Epithelial cell of esophagus (primary cell): ENCODE measurements at regions not wholly inside any gene's neighbourhood (a gene's known extent, or its start where the extent isn't known, plus 50 kb on each side); places are given as distances from the start of the nearest gene placed in this dataset.

ENCODE experiments used
- DNase-seq: peaks from one replicate; pipeline ENCODE4 v3.0.0; 2010; ENCODE audit warnings: low read depth
- H3K4me3 ChIP-seq: 2 replicates; pipeline ENCODE4 v1.5.1; 2011; ENCODE audit warnings: mild to moderate bottlenecking, low read length, control low read depth
- CTCF ChIP-seq: IDR thresholded peaks from 2 replicates; pipeline ENCODE4 v1.5.1; 2011; ENCODE audit warnings: low read depth, mild to moderate bottlenecking, low read length, control low read depth, inconsistent platforms; ENCODE audit not compliant: insufficient read depth; ENCODE audit errors: missing control alignments

DNA sequence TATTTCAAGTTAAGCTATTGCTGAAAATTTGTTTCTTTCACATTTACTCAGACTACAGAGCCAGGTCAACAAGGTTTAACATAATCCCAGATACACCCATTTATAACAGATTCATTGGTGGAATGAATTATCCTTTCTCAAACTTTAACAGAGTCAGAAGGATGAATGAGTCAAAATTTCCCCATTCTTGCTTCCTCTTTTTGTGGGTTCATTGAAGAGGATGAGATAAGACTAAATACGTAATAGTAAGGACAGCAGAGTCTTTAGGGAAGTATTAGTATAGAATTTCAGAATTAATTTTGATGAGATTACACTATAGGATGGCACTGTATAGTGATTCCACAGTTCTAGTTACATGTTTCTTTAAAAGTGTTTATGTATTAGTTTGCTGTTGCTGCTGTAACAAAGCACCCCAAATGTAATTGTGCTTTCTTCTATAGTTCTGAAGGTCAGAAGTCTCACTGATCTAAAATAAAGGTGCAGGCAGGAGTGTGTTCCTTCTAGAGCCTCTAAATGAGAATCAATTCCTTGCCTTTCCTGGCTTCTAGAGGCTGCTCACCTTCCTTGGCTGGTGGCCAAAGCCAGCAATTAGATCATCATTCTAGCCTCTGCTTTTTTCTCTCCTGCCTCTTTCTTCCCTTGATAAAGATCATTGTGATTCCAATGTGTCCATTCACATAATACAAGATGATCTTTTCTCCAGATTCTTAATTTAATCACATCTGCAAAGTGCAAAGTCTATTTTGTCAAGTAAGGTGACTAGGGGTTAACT, 309.3 kb upstream of the PIK3C3 start:
- peak; percentile 73 for DNase-seq
- TF ChIP-seq CTCF, result no peak
- no peak overlapping the region for H3K4me3 ChIP-seq

DNA sequence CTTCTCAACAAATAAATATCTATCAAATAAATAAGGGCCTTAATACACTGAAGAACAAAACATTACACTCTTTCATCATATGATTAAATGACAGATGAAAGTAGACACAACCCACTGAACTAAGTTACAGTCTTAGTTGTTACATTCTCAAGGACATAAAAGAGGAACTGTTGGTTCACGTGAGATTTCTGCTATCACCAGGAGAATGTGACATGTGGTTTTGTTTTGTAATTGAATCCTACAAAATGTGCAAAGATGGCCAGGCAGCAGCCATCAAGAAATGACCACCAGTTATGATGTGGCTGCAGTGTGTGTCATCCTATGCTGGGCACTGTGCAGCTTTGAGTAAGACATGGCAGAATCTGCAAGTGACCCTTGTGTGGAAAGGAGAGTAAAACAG, 310.6 kb upstream of the PIK3C3 start:
- no peak for DNase-seq
- TF ChIP-seq CTCF, result no peak
- H3K4me3 ChIP-seq, result no peak overlapping the region

DNA sequence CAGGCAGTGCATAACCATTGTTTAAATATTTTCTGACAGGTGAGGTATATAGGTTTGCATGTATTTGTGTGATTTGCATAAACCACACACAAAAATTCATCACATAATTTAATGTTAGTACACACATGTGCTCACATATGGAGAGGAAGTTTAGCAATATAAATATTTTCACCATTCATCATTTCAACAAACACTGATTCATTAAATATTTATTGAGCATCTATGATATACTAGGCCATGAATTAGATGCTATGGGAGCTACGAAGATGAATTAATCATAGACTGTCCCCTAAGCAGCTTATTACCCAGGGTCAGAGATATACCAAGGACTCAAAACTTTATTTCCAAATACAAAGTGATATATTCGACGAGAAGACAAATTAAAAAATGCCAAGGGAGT, 311.6 kb upstream of the PIK3C3 start:
- no peak for TF ChIP-seq CTCF
- no peak overlapping the region for H3K4me3 ChIP-seq
- DNase-seq, result peak; percentile 22

GRCh38 chr18:41642756-41643155, 312.3 kb upstream of the PIK3C3 start:
- TF ChIP-seq CTCF, result no peak
- no peak overlapping the region for H3K4me3 ChIP-seq
- peak; percentile 44 for DNase-seq

GRCh38 chr18:41639218-41639617, 315.8 kb upstream of the PIK3C3 start:
- no peak for DNase-seq
- no peak overlapping the region for H3K4me3 ChIP-seq
- no peak for TF ChIP-seq CTCF

- DNase-seq, result peak; percentile 13
- peak overlapping the region; percentile 27 for H3K4me3 ChIP-seq
These were observed 323.2 kb upstream of the PIK3C3 start for GRCh38 chr18:41631723-41632285.

GRCh38 chr18:41630232-41630886, 324.7 kb upstream of the PIK3C3 start:
- TF ChIP-seq CTCF, result no peak
- no peak for DNase-seq
- peak overlapping the region; percentile 27 for H3K4me3 ChIP-seq
